IPS-18a (cell line): ENCODE measurements at regions not wholly inside any gene's neighbourhood (a gene's known extent, or its start where the extent isn't known, plus 50 kb on each side); places are given as distances from the start of the nearest gene placed in this dataset.

Experiments
- H3K27ac ChIP-seq: one replicate; pipeline ENCODE4 v1.5.1; 2013; ENCODE audit warnings: low read length
- H3K27me3 ChIP-seq: one replicate; pipeline ENCODE4 v1.6.1; 2013; ENCODE audit warnings: mild to moderate bottlenecking, low read length; ENCODE audit not compliant: control insufficient read depth, insufficient read depth
- H3K36me3 ChIP-seq: one replicate; pipeline ENCODE4 v1.6.1; 2013; ENCODE audit warnings: low read depth, low read length; ENCODE audit not compliant: control insufficient read depth
- H3K4me1 ChIP-seq: one replicate; pipeline ENCODE4 v1.6.1; 2013; ENCODE audit warnings: low read depth, low read length; ENCODE audit not compliant: control insufficient read depth
- H3K4me3 ChIP-seq: one replicate; pipeline ENCODE4 v1.5.1; 2013; ENCODE audit warnings: low read length
- H3K9ac ChIP-seq: one replicate; pipeline ENCODE4 v1.6.1; 2013; ENCODE audit warnings: mild to moderate bottlenecking, low read length, moderate library complexity
- H3K9me3 ChIP-seq: one replicate; pipeline ENCODE4 v1.6.1; 2013; ENCODE audit warnings: low read depth, low read length; ENCODE audit not compliant: control insufficient read depth

GRCh38 chr2:9127316-9127715 is 79.3 kb upstream of the ASAP2 start:
- Histone ChIP-seq H3K4me3 (no peak overlapping the region), H3K27me3 (no peaks in the 10 kb centered on the region), H3K27ac (no peak overlapping the region), H3K9me3 (no peaks in the 10 kb centered on the region), H3K9ac (no peak overlapping the region), H3K36me3 (no peaks in the 10 kb centered on the region), H3K4me1 (no peaks in the 10 kb centered on the region)

GRCh38 chr2:9126540-9126939 is 80.1 kb upstream of the ASAP2 start:
- Histone ChIP-seq H3K36me3 (no peaks in the 10 kb centered on the region), H3K4me3 (no peak overlapping the region), H3K27ac (no peak overlapping the region), H3K27me3 (no peaks in the 10 kb centered on the region), H3K9ac (no peak overlapping the region), H3K9me3 (no peaks in the 10 kb centered on the region), H3K4me1 (no peaks in the 10 kb centered on the region)

GRCh38 chr2:9124231-9124741 is 82.3 kb upstream of the ASAP2 start:
- no peaks in the 10 kb centered on the region for H3K27me3 ChIP-seq
- no peaks in the 10 kb centered on the region for H3K36me3 ChIP-seq
- H3K9ac ChIP-seq, result no peak overlapping the region
- no peaks in the 10 kb centered on the region for H3K9me3 ChIP-seq
- no peak overlapping the region for H3K27ac ChIP-seq
- no peak overlapping the region for H3K4me3 ChIP-seq
- no peaks in the 10 kb centered on the region for H3K4me1 ChIP-seq

- Histone ChIP-seq H3K9ac (no peak overlapping the region), H3K27ac (no peak overlapping the region), H3K36me3 (no peaks in the 10 kb centered on the region), H3K27me3 (no peaks in the 10 kb centered on the region), H3K9me3 (no peaks in the 10 kb centered on the region), H3K4me3 (no peak overlapping the region), H3K4me1 (no peaks in the 10 kb centered on the region)
Measured at GRCh38 chr2:9123069-9123468, 83.5 kb upstream of the ASAP2 start.

GRCh38 chr2:9122367-9122766 is 84.2 kb upstream of the ASAP2 start:
- Histone ChIP-seq H3K4me3 (no peak overlapping the region), H3K27ac (no peak overlapping the region), H3K9ac (no peak overlapping the region), H3K36me3 (no peaks in the 10 kb centered on the region), H3K9me3 (no peaks in the 10 kb centered on the region), H3K27me3 (no peaks in the 10 kb centered on the region), H3K4me1 (no peaks in the 10 kb centered on the region)

- H3K27ac ChIP-seq, result no peak overlapping the region
- H3K9me3 ChIP-seq, result no peaks in the 10 kb centered on the region
- no peaks in the 10 kb centered on the region for H3K36me3 ChIP-seq
- H3K4me3 ChIP-seq, result no peak overlapping the region
- H3K27me3 ChIP-seq, result no peaks in the 10 kb centered on the region
- no peaks in the 10 kb centered on the region for H3K4me1 ChIP-seq
- no peak overlapping the region for H3K9ac ChIP-seq
Measured at GRCh38 chr2:9118383-9118960, 88.1 kb upstream of the ASAP2 start.

- Histone ChIP-seq H3K9me3 (no peaks in the 10 kb centered on the region), H3K4me1 (no peaks in the 10 kb centered on the region), H3K36me3 (no peaks in the 10 kb centered on the region), H3K9ac (no peak overlapping the region), H3K27ac (no peak overlapping the region), H3K27me3 (no peaks in the 10 kb centered on the region), H3K4me3 (no peak overlapping the region)
Measured at GRCh38 chr2:9115229-9115628, 91.4 kb upstream of the ASAP2 start.

- Histone ChIP-seq H3K27ac (no peak overlapping the region), H3K9me3 (no peaks in the 10 kb centered on the region), H3K36me3 (no peaks in the 10 kb centered on the region), H3K27me3 (no peaks in the 10 kb centered on the region), H3K4me1 (no peaks in the 10 kb centered on the region), H3K4me3 (no peak overlapping the region), H3K9ac (no peak overlapping the region)
Measured at GRCh38 chr2:9114458-9114857, 92.2 kb upstream of the ASAP2 start.

GRCh38 chr2:9113916-9114315 is 92.7 kb upstream of the ASAP2 start:
- H3K36me3 ChIP-seq, result no peaks in the 10 kb centered on the region
- no peak overlapping the region for H3K4me3 ChIP-seq
- no peak overlapping the region for H3K27ac ChIP-seq
- H3K4me1 ChIP-seq, result no peaks in the 10 kb centered on the region
- H3K9ac ChIP-seq, result no peak overlapping the region
- H3K9me3 ChIP-seq, result no peaks in the 10 kb centered on the region
- H3K27me3 ChIP-seq, result no peaks in the 10 kb centered on the region

- Histone ChIP-seq H3K27me3 (no peaks in the 10 kb centered on the region), H3K4me3 (no peak overlapping the region), H3K9ac (no peak overlapping the region), H3K4me1 (no peaks in the 10 kb centered on the region), H3K9me3 (no peaks in the 10 kb centered on the region), H3K36me3 (no peaks in the 10 kb centered on the region), H3K27ac (no peak overlapping the region)
Measured at GRCh38 chr2:9113262-9113661, 93.3 kb upstream of the ASAP2 start.

GRCh38 chr2:9112079-9112721 is 94.4 kb upstream of the ASAP2 start:
- H3K4me1 ChIP-seq, result no peaks in the 10 kb centered on the region
- no peak overlapping the region for H3K4me3 ChIP-seq
- H3K27ac ChIP-seq, result no peak overlapping the region
- H3K27me3 ChIP-seq, result no peaks in the 10 kb centered on the region
- H3K9me3 ChIP-seq, result no peaks in the 10 kb centered on the region
- H3K36me3 ChIP-seq, result no peaks in the 10 kb centered on the region
- no peak overlapping the region for H3K9ac ChIP-seq

GRCh38 chr2:9110893-9111569 is 95.6 kb upstream of the ASAP2 start:
- H3K4me3 ChIP-seq, result no peak overlapping the region
- H3K27me3 ChIP-seq, result no peaks in the 10 kb centered on the region
- no peaks in the 10 kb centered on the region for H3K9me3 ChIP-seq
- H3K9ac ChIP-seq, result no peak overlapping the region
- no peak overlapping the region for H3K27ac ChIP-seq
- H3K4me1 ChIP-seq, result peaks cover 7% of the 10 kb centered on the region
- H3K36me3 ChIP-seq, result no peaks in the 10 kb centered on the region
